GM04503 (cell line): ENCODE measurements at regions not wholly inside any gene's neighbourhood (a gene's known extent, or its start where the extent isn't known, plus 50 kb on each side); places are given as distances from the start of the nearest gene placed in this dataset.
"Not testable (repeated sequence)": the region's sequence is repeated elsewhere in the genome, so short reads cannot be mapped to it uniquely, and the experiment has no call there.

Experiments used
- DNase-seq: peaks from one replicate; pipeline ENCODE4 v3.0.0-alpha.2; 2012; ENCODE audit warnings: low read depth

- DNase-seq, result no peak
Observed at GRCh38 chrX:115911967-115912366, 258.6 kb upstream of the AGTR2 start.

GRCh38 chrX:115912372-115912897 is 258.1 kb upstream of the AGTR2 start:
- no peak for DNase-seq

- DNase-seq, result no peak
Observed at GRCh38 chrX:115913575-115913974, 257.0 kb upstream of the AGTR2 start.

- DNase-seq, result not testable (repeated sequence)
Observed at GRCh38 chrX:115915625-115916024, 254.9 kb upstream of the AGTR2 start.

- no peak for DNase-seq
Observed at GRCh38 chrX:115929480-115929879, 241.1 kb upstream of the AGTR2 start.

- DNase-seq, result no peak
Observed at GRCh38 chrX:115936008-115936407, 234.5 kb upstream of the AGTR2 start.

GRCh38 chrX:115939070-115939469 is 231.5 kb upstream of the AGTR2 start:
- no peak for DNase-seq

GRCh38 chrX:115939636-115940160 is 230.8 kb upstream of the AGTR2 start:
- DNase-seq, result no peak

- DNase-seq, result no peak
Observed at GRCh38 chrX:115940348-115940747, 230.2 kb upstream of the AGTR2 start.

- peak; percentile 6 for DNase-seq
Observed at GRCh38 chrX:115940888-115941332, 229.6 kb upstream of the AGTR2 start.

GRCh38 chrX:115941388-115941787 is 229.2 kb upstream of the AGTR2 start:
- no peak for DNase-seq

GRCh38 chrX:115946059-115946458 is 224.5 kb upstream of the AGTR2 start:
- no peak for DNase-seq

GRCh38 chrX:115948018-115948923 is 222.3 kb upstream of the AGTR2 start:
- DNase-seq, result no peak

- no peak for DNase-seq
Observed at GRCh38 chrX:115949900-115950822, 220.4 kb upstream of the AGTR2 start.

- DNase-seq, result no peak
Observed at GRCh38 chrX:115952417-115953092, 218.0 kb upstream of the AGTR2 start.

- no peak for DNase-seq
Observed at GRCh38 chrX:115957862-115958490, 212.6 kb upstream of the AGTR2 start.

GRCh38 chrX:115958687-115959359 is 211.7 kb upstream of the AGTR2 start:
- DNase-seq, result no peak

GRCh38 chrX:115960440-115961084 is 210.0 kb upstream of the AGTR2 start:
- DNase-seq, result no peak

GRCh38 chrX:115966920-115967319 is 203.6 kb upstream of the AGTR2 start:
- DNase-seq, result no peak
